HUDEP-2 (cell line): ENCODE measurements at regions not wholly inside any gene's neighbourhood (a gene's known extent, or its start where the extent isn't known, plus 50 kb on each side); places are given as distances from the start of the nearest gene placed in this dataset.
"Not testable (repeated sequence)": the region's sequence is repeated elsewhere in the genome, so short reads cannot be mapped to it uniquely, and the experiment has no call there.

Experiments used
- DNase-seq, 76 experiments: peaks; one replicate each; lab custom pipeline; 2025; ENCODE audit not compliant: unreplicated experiment in 76 of 76; lab: John Stamatoyannopoulos, UW

- no peak for DNase-seq
Measured at GRCh38 chr2:83233326-83233725, 1225.8 kb downstream of the SUCLG1 start.

DNA sequence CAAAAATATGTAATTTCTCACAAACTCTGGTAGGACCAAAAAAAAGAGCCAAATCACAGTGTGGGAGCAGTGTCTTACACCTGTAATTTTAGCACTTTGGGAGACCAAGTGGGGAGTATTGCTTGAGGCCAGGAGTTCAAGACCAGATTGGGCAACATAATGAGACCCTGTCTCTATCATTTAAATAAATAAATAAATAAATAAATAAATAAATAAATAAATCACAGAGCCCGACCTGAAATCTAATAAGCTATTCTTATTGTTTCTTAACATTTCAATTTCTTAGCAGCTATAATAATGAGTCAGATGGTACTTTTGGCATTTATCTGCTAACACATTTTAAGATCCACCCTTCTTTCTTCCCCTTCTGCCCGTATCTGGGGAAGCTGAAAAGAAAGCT lies 1229.6 kb downstream of the SUCLG1 start:
- no peak for DNase-seq

GRCh38 chr2:83224591-83225200 lies 1234.4 kb downstream of the SUCLG1 start:
- DNase-seq = no peak

DNA sequence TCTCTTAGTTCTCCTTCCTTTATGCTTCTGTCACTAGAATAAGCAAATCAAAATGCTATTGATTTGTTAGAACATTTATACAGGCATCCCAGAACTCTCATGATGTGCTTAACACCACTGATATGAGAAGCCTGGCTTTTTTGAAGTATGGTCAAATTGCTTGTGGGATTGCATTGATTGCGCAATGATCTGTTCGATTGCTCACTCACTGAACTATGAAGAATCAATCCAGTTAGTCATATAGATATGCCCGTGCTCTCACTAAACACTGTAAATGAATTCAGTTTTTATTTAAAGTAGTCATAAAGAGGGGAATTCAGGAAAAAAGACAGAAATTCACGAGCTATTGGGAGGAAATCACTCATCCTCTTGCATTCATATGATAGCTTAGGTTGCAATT lies 1237.8 kb downstream of the SUCLG1 start:
- DNase-seq = no peak

GRCh38 chr2:83217854-83218253 lies 1241.2 kb downstream of the SUCLG1 start:
- DNase-seq = no peak

DNA sequence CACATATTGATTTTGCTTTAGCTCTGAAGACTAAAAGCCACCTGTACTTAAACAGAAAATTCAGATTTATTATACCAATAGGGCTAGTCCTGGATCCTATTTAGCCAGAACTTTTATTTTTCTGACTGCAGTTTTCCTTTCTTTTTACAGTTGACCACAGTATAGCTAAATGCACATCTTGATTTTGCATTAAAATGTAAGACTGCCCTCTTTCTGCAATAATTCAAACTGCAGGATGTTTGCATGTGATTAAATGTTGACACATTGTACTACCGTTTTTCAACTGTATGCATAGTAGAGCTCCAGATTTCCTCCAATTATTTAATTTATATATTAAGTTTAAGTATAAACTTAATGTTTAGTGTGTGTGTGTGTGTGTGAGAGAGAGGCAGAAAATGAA lies 1262.9 kb downstream of the SUCLG1 start:
- DNase-seq = peak in 2 of 76 experiments; percentile 0 to 18

DNA sequence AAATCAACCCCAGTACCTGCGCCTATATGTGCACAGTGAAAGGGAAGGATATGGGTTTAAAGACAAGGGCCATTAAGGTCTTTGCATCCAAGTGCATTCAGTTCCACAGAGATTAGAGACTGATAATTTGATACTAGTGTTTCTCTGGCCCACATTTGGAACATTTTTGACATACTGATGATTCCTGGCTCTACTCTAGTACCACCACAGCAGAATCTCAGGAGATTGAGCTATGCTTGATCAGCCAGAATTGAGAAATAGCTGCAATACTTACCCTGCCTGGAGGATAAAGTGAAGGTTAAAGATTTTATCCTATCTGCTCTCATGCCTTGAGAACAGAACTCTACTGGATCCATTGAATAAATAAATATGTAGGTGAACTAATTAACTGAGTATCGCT lies 1267.8 kb downstream of the SUCLG1 start:
- no peak for DNase-seq

DNA sequence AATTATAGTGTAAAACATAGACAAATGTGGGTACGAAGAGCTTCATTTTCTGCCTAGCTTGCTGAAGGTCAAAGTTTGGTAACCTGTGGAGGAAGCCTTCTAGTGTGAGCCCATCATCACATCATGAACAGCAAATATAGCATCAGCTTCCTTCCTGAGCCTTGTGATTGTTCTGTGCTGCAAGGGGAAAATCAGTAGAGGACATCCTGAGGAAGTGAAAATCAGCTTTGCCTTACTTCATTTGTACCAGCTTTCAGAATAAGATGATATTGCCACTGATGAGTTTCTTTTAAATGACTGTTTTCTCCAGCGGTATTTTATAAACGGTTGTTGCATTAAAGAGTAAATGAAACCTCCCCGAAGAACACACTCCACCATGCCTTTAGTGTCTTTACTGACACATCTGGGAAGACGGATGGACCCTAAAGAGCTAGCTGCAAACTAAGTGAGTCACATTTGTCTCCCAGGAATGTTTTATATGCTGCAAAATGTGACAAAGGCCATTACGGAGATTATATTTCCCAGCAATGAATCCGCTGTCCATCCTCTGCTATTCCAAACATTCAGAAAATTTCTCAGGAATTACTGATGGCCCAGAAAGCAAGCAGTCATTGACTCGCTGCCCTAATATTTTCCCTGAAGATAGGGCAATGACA lies 1272.8 kb downstream of the SUCLG1 start:
- DNase-seq = no peak

- DNase-seq = not testable (repeated sequence)
Measured at GRCh38 chr2:83180862-83181530, 1278.1 kb downstream of the SUCLG1 start.

GRCh38 chr2:83176539-83176938 lies 1282.5 kb downstream of the SUCLG1 start:
- DNase-seq = no peak

- no peak for DNase-seq
Measured at GRCh38 chr2:83172841-83173240, 1286.2 kb downstream of the SUCLG1 start.

GRCh38 chr2:83168377-83168776 lies 1290.7 kb downstream of the SUCLG1 start:
- DNase-seq = no peak

DNA sequence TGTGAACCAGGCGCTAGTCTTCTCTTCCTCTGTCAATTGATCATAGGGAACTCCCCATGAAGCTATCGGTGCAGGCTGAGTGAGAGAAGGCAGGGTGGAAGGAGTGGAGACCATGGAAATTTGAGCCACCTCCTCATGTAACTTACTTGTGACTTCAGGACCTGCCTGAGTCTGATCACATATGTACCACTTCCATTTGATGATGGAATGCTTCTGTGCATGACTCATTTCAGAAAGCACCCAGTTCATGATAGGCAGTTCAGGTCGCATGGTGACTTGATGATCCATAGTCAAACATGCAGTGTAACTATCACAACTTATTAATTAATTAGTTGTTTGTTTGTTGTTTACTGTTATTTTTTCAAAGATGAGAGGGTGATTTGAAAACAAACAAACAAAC lies 1296.7 kb downstream of the SUCLG1 start:
- no peak for DNase-seq

GRCh38 chr2:83160571-83160970 lies 1298.5 kb downstream of the SUCLG1 start:
- DNase-seq = no peak

DNA sequence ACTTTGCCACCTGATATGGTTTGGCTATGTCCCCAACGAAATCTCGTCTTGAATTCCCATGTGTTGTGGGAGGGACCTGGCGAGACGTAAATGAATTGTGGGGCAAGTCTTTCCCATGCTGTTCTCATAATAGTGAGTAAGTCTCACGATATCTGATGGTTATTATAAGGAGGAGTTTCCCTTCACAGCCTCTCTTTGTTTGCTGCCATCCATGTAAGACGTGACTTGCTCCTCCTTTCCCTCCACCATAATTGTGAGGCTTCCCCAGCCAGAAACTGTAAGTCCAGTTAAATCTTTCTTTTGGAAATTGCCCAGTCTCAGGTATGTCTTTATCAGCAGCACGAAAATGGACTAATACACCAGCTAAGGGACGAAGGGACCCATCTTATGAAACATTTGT lies 1303.3 kb downstream of the SUCLG1 start:
- DNase-seq = no peak

- no peak for DNase-seq
Measured at GRCh38 chr2:83143946-83144345, 1315.1 kb downstream of the SUCLG1 start.

- no peak for DNase-seq
Measured at GRCh38 chr2:83142934-83143333, 1316.1 kb downstream of the SUCLG1 start.

DNA sequence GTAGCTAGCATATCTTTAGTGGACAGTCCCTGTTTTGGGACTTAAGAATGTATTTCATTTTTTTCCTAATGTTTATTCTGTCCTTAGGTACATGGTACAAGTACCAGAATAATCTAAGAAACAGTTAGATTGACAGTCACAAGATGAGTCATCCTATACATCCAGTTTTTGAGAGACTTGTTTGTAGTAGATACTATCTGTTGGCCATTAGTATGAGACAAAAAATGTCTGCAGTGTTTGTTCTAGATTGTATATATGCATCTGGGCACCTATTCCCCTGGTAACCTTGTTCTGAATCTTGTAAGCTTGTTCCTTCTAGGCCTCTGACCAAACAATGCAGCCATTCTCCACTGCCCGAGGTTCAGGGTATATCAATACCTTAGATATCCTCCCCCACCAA lies 1343.5 kb downstream of the SUCLG1 start:
- no peak for DNase-seq

- no peak for DNase-seq
Measured at GRCh38 chr2:83115155-83115554, 1343.9 kb downstream of the SUCLG1 start.

GRCh38 chr2:83113953-83114352 lies 1345.1 kb downstream of the SUCLG1 start:
- DNase-seq = no peak

- DNase-seq = no peak
Measured at GRCh38 chr2:83112858-83113257, 1346.2 kb downstream of the SUCLG1 start.

DNA sequence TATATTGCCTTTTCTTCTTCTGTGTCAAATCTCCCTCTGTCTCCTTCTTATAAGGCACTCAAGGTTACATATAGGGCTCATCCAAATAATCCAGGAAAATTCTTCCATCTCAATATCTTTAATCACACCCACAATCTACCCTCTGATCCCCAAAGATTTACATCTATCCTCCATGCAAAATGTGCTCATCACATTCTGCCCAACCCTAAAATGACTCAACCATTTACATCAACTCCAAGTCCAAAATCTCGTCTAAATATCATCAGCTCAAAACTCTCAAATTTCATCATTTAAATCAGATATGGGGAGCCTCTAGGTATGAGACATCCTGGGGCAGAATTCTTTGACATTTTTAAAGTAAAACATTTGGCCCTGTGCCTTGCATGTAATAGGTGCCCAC lies 1349.8 kb downstream of the SUCLG1 start:
- no peak for DNase-seq
